ENCODE measurements at regions not wholly inside any gene's neighbourhood (a gene's known extent, or its start where the extent isn't known, plus 50 kb on each side); places are given as distances from the start of the nearest gene placed in this dataset.

DNA sequence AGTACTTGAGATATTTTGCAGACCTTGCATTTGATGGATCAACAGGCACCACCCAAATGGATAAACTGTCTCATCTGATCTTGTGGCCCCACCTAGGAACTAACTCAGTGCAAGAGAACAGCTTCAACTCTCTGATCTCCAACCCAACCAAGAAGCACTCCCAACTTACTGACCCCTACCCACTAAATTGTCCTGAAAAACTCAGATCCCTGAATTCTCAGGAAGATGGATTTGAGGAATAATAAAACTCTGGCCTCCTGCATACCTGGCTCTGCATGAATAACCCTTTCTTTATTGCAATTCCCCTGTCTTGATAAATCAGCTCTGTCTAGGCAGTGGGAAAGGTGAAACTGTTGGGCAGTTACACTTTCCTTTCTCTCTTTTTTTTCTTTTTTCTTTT, 247.9 kb downstream of the ZPLD1 start:
- DNase-seq (no peak), ATAC-seq (no peak)
- intact Hi-C loops (cut with DNase I): no loop called here
- TF ChIP-seq, protein P1, sequence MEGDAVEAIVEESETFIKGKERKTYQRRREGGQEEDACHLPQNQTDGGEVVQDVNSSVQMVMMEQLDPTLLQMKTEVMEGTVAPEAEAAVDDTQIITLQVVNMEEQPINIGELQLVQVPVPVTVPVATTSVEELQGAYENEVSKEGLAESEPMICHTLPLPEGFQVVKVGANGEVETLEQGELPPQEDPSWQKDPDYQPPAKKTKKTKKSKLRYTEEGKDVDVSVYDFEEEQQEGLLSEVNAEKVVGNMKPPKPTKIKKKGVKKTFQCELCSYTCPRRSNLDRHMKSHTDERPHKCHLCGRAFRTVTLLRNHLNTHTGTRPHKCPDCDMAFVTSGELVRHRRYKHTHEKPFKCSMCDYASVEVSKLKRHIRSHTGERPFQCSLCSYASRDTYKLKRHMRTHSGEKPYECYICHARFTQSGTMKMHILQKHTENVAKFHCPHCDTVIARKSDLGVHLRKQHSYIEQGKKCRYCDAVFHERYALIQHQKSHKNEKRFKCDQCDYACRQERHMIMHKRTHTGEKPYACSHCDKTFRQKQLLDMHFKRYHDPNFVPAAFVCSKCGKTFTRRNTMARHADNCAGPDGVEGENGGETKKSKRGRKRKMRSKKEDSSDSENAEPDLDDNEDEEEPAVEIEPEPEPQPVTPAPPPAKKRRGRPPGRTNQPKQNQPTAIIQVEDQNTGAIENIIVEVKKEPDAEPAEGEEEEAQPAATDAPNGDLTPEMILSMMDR (IDR thresholded peaks at IDR 0.05): no peak
- no peaks in the 10 kb centered on the region for H3K9me3 ChIP-seq
- H3K4me1 ChIP-seq: no peaks in the 10 kb centered on the region
- no peak overlapping the region for H3K27ac ChIP-seq
- no peak overlapping the region for H3K4me3 ChIP-seq
- H3K36me3 ChIP-seq: no peaks in the 10 kb centered on the region
- no peaks in the 10 kb centered on the region for H3K27me3 ChIP-seq

DNA sequence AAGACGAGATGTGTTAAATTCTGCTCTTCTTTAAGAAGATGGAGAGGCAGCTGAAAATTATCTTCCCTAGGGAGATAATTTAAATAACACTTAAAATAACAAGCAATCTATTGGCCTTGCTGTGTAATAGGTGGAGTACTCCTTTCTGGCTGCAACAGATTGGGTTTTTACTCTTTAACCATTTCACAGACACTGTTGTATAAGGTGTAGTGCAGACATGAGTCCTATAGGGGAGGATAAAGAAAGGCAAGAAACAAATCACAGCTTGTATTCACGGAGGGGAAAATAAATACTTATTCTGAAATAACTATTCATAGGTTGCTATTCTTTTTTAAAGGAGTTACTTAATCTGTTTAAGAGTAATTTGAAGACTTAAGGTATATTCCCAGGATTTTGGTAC, 252.0 kb downstream of the ZPLD1 start:
- no peaks in the 10 kb centered on the region for H3K4me1 ChIP-seq
- H3K4me3 ChIP-seq: no peak overlapping the region
- no peaks in the 10 kb centered on the region for H3K9me3 ChIP-seq
- TF ChIP-seq, protein P1 (IDR thresholded peaks at IDR 0.05): no peak
- H3K27me3 ChIP-seq: no peaks in the 10 kb centered on the region
- H3K36me3 ChIP-seq: no peaks in the 10 kb centered on the region
- H3K27ac ChIP-seq: no peak overlapping the region
- no peak for ATAC-seq
- intact Hi-C loops (cut with DNase I): no loop called here
- no peak for DNase-seq

DNA sequence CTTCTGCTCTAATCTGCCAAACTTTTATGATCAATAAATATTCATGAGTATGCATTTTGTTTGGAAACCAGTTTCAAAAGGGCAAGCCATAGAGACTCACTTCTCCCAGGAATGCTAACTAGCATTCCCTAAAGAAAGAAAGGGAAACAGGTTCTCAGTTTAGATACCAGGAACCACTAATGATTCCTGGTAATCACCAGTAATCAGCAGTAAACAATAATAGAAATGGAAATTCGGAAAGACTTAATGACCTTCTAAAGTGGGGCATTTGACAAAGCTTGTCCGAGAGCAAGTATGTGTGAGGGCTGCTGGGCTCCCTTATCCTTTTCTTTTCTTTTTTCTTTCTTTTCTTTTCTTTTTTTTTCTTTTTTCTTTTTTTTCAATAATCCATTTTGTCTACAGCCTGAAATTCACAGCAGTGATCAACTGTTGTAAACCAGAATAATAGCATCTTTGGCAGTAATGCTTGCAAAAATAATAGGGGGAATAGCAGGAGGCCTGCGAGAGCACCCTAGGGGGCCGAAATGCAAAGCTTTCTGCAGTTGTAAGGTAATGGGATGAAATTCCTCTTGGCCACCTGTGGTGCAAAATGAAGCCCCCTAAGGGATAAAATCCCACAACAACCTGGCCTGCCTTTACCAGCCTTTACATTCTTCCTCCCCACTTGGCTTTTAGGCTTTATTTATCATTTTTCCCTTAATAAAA, 253.2 kb downstream of the ZPLD1 start:
- no peaks in the 10 kb centered on the region for H3K27me3 ChIP-seq
- H3K27ac ChIP-seq: no peak overlapping the region
- DNase-seq (no peak), ATAC-seq (no peak)
- intact Hi-C loops (cut with DNase I): no loop called here
- no peaks in the 10 kb centered on the region for H3K4me1 ChIP-seq
- no peak overlapping the region for H3K4me3 ChIP-seq
- H3K36me3 ChIP-seq: no peaks in the 10 kb centered on the region
- H3K9me3 ChIP-seq: no peaks in the 10 kb centered on the region
- TF ChIP-seq, protein P1 (IDR thresholded peaks at IDR 0.05): no peak

DNA sequence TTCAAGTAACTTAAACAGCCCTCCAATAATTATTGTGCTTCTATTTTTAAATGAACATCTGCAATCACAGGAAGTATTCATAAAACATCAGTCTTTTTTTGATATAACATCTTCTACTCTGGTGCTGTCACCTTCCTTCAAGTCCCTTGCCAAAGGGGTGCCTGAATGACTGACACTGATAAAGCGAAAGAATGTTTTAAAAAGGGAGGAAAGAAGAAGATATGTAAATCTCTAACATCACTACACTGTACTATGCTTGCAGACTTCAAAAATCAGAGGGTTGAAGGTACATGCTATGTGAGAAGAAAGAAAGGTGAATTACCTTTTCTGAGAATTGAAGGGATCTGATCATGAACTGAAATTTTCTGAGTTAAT, 253.7 kb downstream of the ZPLD1 start:
- Histone ChIP-seq H3K36me3 (no peaks in the 10 kb centered on the region), H3K4me1 (no peaks in the 10 kb centered on the region), H3K4me3 (no peak overlapping the region), H3K27ac (no peak overlapping the region), H3K9me3 (no peaks in the 10 kb centered on the region), H3K27me3 (no peaks in the 10 kb centered on the region)
- ATAC-seq: no peak
- TF ChIP-seq, protein P1 (IDR thresholded peaks at IDR 0.05): no peak
- intact Hi-C loops (cut with DNase I): no loop called here
- DNase-seq: no peak

DNA sequence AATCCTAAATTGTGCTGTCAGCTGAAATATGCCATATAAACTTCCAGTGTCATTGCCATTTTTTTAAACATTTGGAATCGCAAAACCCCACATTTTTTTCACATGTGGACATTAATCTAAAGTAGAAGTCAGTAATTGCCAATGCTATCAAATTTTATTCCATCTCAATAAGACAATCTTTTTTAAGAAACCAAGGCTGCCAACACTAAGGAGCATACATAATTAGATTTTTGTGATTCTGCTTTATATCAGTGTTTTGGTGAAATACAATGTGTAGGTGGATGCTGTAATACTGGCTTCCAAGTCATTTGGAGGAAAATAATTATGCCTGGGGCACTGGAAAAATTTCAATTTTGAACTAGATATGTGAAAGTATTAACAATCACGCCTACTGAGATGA, 256.7 kb downstream of the ZPLD1 start:
- ATAC-seq: no peak
- Histone ChIP-seq H3K9me3 (no peaks in the 10 kb centered on the region), H3K27ac (no peak overlapping the region), H3K27me3 (no peaks in the 10 kb centered on the region), H3K36me3 (no peaks in the 10 kb centered on the region), H3K4me3 (no peak overlapping the region), H3K4me1 (no peaks in the 10 kb centered on the region)
- DNase-seq: no peak
- intact Hi-C loops (cut with DNase I): no loop called here
- TF ChIP-seq, protein P1 (IDR thresholded peaks at IDR 0.05): no peak

Data from upper lobe of right lung (tissue), 1 donor.